HG03520 (cell line): ENCODE measurements at regions not wholly inside any gene's neighbourhood (a gene's known extent, or its start where the extent isn't known, plus 50 kb on each side); places are given as distances from the start of the nearest gene placed in this dataset.

ENCODE experiments used
- ATAC-seq: cut with Tn5 transposase; IDR thresholded peaks from one replicate; pipeline ENCODE4 v1.9.1; 2021; ENCODE audit warnings: mild to moderate bottlenecking, moderate library complexity; ENCODE audit not compliant: unreplicated experiment

- ATAC-seq, result no peak
These were observed 834.0 kb upstream of the PCDH9 start for GRCh38 chr13:68064001-68064770.

GRCh38 chr13:68063181-68063580 is 833.0 kb upstream of the PCDH9 start:
- ATAC-seq, result no peak

- ATAC-seq, result no peak
These were observed 827.7 kb upstream of the PCDH9 start for GRCh38 chr13:68057836-68058235.

GRCh38 chr13:68056816-68057710 is 826.9 kb upstream of the PCDH9 start:
- ATAC-seq, result no peak

GRCh38 chr13:68051910-68052309 is 821.8 kb upstream of the PCDH9 start:
- ATAC-seq, result no peak

GRCh38 chr13:68050761-68051160 is 820.6 kb upstream of the PCDH9 start:
- ATAC-seq, result no peak

GRCh38 chr13:68048802-68049359 is 818.7 kb upstream of the PCDH9 start:
- ATAC-seq, result no peak

- ATAC-seq, result no peak
These were observed 817.8 kb upstream of the PCDH9 start for GRCh38 chr13:68047889-68048288.

GRCh38 chr13:68046903-68047302 is 816.8 kb upstream of the PCDH9 start:
- no peak for ATAC-seq

- ATAC-seq, result peak; percentile 59
These were observed 800.1 kb upstream of the PCDH9 start for GRCh38 chr13:68030152-68030809.

- no peak for ATAC-seq
These were observed 798.6 kb upstream of the PCDH9 start for GRCh38 chr13:68028701-68029100.

GRCh38 chr13:68027306-68027705 is 797.2 kb upstream of the PCDH9 start:
- ATAC-seq, result no peak

- ATAC-seq, result no peak
These were observed 795.9 kb upstream of the PCDH9 start for GRCh38 chr13:68026077-68026476.

- no peak for ATAC-seq
These were observed 795.5 kb upstream of the PCDH9 start for GRCh38 chr13:68025604-68026003.

GRCh38 chr13:68023838-68024581 is 793.9 kb upstream of the PCDH9 start:
- no peak for ATAC-seq

- ATAC-seq, result no peak
These were observed 789.8 kb upstream of the PCDH9 start for GRCh38 chr13:68019901-68020300.

- ATAC-seq, result no peak
These were observed 779.4 kb upstream of the PCDH9 start for GRCh38 chr13:68009546-68009945.

- ATAC-seq, result no peak
These were observed 777.4 kb upstream of the PCDH9 start for GRCh38 chr13:68007576-68007975.

- no peak for ATAC-seq
These were observed 766.0 kb upstream of the PCDH9 start for GRCh38 chr13:67996101-67996500.

GRCh38 chr13:67990868-67991267 is 760.7 kb upstream of the PCDH9 start:
- no peak for ATAC-seq

- ATAC-seq, result no peak
These were observed 756.1 kb upstream of the PCDH9 start for GRCh38 chr13:67986234-67986633.
